NCI-H446 (cell line): ENCODE measurements at regions not wholly inside any gene's neighbourhood (a gene's known extent, or its start where the extent isn't known, plus 50 kb on each side); places are given as distances from the start of the nearest gene placed in this dataset.
"Not testable (repeated sequence)": the region's sequence is repeated elsewhere in the genome, so short reads cannot be mapped to it uniquely, and the experiment has no call there.

Experiments
- DNase-seq, 2 experiments: peaks; one replicate each; lab custom pipeline; 2025; lab: John Stamatoyannopoulos, UW

GRCh38 chr1:195200772-195201171 lies 1407.5 kb downstream of the KCNT2 start:
- DNase-seq = no peak

GRCh38 chr1:195197116-195197515 lies 1411.1 kb downstream of the KCNT2 start:
- no peak for DNase-seq

GRCh38 chr1:195195423-195196057 lies 1412.7 kb downstream of the KCNT2 start:
- no peak for DNase-seq

GRCh38 chr1:195193134-195193533 lies 1415.1 kb downstream of the KCNT2 start:
- DNase-seq = no peak

GRCh38 chr1:195188821-195189220 lies 1419.4 kb downstream of the KCNT2 start:
- DNase-seq = no peak

GRCh38 chr1:195186544-195186943 lies 1421.7 kb downstream of the KCNT2 start:
- no peak for DNase-seq

- DNase-seq = peak; percentile 40 to 74
Measured at GRCh38 chr1:195185736-195186135, 1422.5 kb downstream of the KCNT2 start.

GRCh38 chr1:195185321-195185720 lies 1422.9 kb downstream of the KCNT2 start:
- DNase-seq = peak in 1 of 2 experiments; percentile 21

- DNase-seq = no peak
Measured at GRCh38 chr1:195173753-195174152, 1434.5 kb downstream of the KCNT2 start.

GRCh38 chr1:195159795-195160194 lies 1448.4 kb downstream of the KCNT2 start:
- DNase-seq = not testable (repeated sequence)

GRCh38 chr1:195158091-195158490 lies 1450.1 kb downstream of the KCNT2 start:
- no peak for DNase-seq

GRCh38 chr1:195153107-195153506 lies 1455.1 kb downstream of the KCNT2 start:
- no peak for DNase-seq

GRCh38 chr1:195150768-195151167 lies 1457.5 kb downstream of the KCNT2 start:
- no peak for DNase-seq

- no peak for DNase-seq
Measured at GRCh38 chr1:195141294-195141693, 1466.9 kb downstream of the KCNT2 start.

- DNase-seq = no peak
Measured at GRCh38 chr1:195130598-195130997, 1477.6 kb downstream of the KCNT2 start.

- DNase-seq = no peak
Measured at GRCh38 chr1:195122497-195122896, 1485.7 kb downstream of the KCNT2 start.

- DNase-seq = no peak
Measured at GRCh38 chr1:195113471-195113870, 1494.8 kb downstream of the KCNT2 start.

- no peak for DNase-seq
Measured at GRCh38 chr1:195105773-195106172, 1502.5 kb downstream of the KCNT2 start.

GRCh38 chr1:195105281-195105680 lies 1503.0 kb downstream of the KCNT2 start:
- DNase-seq = no peak

GRCh38 chr1:195097316-195097715 lies 1510.9 kb downstream of the KCNT2 start:
- no peak for DNase-seq

GRCh38 chr1:195096051-195096521 lies 1512.2 kb downstream of the KCNT2 start:
- no peak for DNase-seq

GRCh38 chr1:195085196-195085595 lies 1523.0 kb downstream of the KCNT2 start:
- DNase-seq = no peak

- peak in 1 of 2 experiments; percentile 6 for DNase-seq
Measured at GRCh38 chr1:195082183-195082582, 1526.1 kb downstream of the KCNT2 start.

- no peak for DNase-seq
Measured at GRCh38 chr1:195076682-195077081, 1531.6 kb downstream of the KCNT2 start.
